ENCODE measurements at regions not wholly inside any gene's neighbourhood (a gene's known extent, or its start where the extent isn't known, plus 50 kb on each side); places are given as distances from the start of the nearest gene placed in this dataset.

DNA sequence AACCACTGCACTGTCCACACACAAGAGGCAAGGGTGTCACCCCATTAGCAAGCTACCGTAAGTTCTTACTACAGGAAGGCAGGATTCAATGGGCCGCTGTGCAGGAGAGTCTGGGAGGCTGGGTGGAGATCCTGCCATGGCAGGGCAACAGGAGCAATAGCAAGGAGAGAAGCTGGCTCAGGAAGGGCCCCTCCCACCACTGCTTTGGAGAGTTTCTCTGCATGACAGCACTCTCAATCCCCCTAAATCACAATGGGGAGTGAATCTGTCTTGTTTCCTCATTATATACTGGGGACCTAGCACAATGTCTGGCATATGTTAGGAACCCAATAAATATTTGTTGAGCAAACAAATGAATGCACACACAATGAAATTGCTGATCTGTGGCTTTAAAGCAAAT lies 83.2 kb upstream of the SFMBT2 start:
- TF ChIP-seq EZH2phosphoT487 (conservative IDR thresholded peaks at IDR 0.05; ENCODE audit: low read length): no peak
- TF ChIP-seq, protein P1, sequence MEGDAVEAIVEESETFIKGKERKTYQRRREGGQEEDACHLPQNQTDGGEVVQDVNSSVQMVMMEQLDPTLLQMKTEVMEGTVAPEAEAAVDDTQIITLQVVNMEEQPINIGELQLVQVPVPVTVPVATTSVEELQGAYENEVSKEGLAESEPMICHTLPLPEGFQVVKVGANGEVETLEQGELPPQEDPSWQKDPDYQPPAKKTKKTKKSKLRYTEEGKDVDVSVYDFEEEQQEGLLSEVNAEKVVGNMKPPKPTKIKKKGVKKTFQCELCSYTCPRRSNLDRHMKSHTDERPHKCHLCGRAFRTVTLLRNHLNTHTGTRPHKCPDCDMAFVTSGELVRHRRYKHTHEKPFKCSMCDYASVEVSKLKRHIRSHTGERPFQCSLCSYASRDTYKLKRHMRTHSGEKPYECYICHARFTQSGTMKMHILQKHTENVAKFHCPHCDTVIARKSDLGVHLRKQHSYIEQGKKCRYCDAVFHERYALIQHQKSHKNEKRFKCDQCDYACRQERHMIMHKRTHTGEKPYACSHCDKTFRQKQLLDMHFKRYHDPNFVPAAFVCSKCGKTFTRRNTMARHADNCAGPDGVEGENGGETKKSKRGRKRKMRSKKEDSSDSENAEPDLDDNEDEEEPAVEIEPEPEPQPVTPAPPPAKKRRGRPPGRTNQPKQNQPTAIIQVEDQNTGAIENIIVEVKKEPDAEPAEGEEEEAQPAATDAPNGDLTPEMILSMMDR (IDR thresholded peaks at IDR 0.05; ENCODE audit: insufficient read depth, low read length, poor library complexity, severe bottlenecking): no peak
